ENCODE measurements at regions not wholly inside any gene's neighbourhood (a gene's known extent, or its start where the extent isn't known, plus 50 kb on each side); places are given as distances from the start of the nearest gene placed in this dataset.
"Not testable (repeated sequence)": the region's sequence is repeated elsewhere in the genome, so short reads cannot be mapped to it uniquely, and the experiment has no call there.

- TF ChIP-seq, protein P1, sequence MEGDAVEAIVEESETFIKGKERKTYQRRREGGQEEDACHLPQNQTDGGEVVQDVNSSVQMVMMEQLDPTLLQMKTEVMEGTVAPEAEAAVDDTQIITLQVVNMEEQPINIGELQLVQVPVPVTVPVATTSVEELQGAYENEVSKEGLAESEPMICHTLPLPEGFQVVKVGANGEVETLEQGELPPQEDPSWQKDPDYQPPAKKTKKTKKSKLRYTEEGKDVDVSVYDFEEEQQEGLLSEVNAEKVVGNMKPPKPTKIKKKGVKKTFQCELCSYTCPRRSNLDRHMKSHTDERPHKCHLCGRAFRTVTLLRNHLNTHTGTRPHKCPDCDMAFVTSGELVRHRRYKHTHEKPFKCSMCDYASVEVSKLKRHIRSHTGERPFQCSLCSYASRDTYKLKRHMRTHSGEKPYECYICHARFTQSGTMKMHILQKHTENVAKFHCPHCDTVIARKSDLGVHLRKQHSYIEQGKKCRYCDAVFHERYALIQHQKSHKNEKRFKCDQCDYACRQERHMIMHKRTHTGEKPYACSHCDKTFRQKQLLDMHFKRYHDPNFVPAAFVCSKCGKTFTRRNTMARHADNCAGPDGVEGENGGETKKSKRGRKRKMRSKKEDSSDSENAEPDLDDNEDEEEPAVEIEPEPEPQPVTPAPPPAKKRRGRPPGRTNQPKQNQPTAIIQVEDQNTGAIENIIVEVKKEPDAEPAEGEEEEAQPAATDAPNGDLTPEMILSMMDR (IDR thresholded peaks at IDR 0.05; ENCODE audit: unreplicated experiment), result peak; percentile 5
- DNase-seq (ENCODE audit: low spot score, unreplicated experiment); H3K4me1 Mint-ChIP-seq (ENCODE audit: low read depth); H3K27me3 Mint-ChIP-seq; H3K9me3 Mint-ChIP-seq (ENCODE audit: low read depth); H3K36me3 Mint-ChIP-seq (ENCODE audit: insufficient read depth): not testable (repeated sequence)
- Mint-ChIP-seq H3K4me3 (ENCODE audit: low read depth) (peak overlapping the region; percentile 75), H3K27ac (peak overlapping the region; percentile 88)
Observed at GRCh38 chr7:25602730-25603426, 374.6 kb upstream of the NPVF start.

GRCh38 chr7:25603427-25603740 lies 375.1 kb upstream of the NPVF start:
- H3K4me1 Mint-ChIP-seq (ENCODE audit: low read depth); H3K36me3 Mint-ChIP-seq (ENCODE audit: insufficient read depth); H3K27me3 Mint-ChIP-seq; DNase-seq (ENCODE audit: low spot score, unreplicated experiment); H3K9me3 Mint-ChIP-seq (ENCODE audit: low read depth): not testable (repeated sequence)
- Mint-ChIP-seq H3K27ac (peak overlapping the region; percentile 88), H3K4me3 (ENCODE audit: low read depth) (peak overlapping the region; percentile 75)

GRCh38 chr7:25611196-25611595 lies 382.9 kb upstream of the NPVF start:
- no peak overlapping the region for H3K27ac Mint-ChIP-seq
- no peak overlapping the region for H3K4me3 Mint-ChIP-seq (ENCODE audit: low read depth)
- no peaks in the 10 kb centered on the region for H3K27me3 Mint-ChIP-seq
- peaks cover 10% of the 10 kb centered on the region for H3K9me3 Mint-ChIP-seq (ENCODE audit: low read depth)
- H3K36me3 Mint-ChIP-seq (ENCODE audit: insufficient read depth), result peaks cover 2% of the 10 kb centered on the region
- no peak for DNase-seq (ENCODE audit: low spot score, unreplicated experiment)
- H3K4me1 Mint-ChIP-seq (ENCODE audit: low read depth), result no peaks in the 10 kb centered on the region
- TF ChIP-seq, protein P1 (IDR thresholded peaks at IDR 0.05; ENCODE audit: unreplicated experiment), result no peak

DNA sequence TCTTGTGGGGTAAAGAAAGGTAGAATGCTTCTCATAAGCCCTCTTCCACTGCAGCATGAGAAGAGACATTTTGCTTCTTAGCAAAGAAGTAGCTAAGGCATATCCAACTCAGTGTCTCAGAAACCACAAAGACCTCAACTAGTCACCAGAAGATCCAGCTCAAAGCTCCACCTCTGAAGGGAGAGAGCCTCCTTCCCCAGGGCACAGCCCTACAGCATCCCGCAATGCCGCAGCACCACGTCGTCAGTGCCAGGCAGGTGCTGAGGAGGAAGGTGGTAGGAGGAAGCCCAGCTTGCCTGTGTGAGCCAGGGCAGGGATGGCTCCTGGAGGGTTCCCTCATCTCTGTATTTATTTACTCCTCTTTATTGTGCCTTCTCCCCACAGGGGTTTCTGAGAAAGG lies 385.6 kb upstream of the NPVF start:
- Mint-ChIP-seq H3K27ac (no peak overlapping the region), H3K4me1 (ENCODE audit: low read depth) (peaks cover 7% of the 10 kb centered on the region), H3K27me3 (no peaks in the 10 kb centered on the region), H3K36me3 (ENCODE audit: insufficient read depth) (peaks cover 2% of the 10 kb centered on the region), H3K4me3 (ENCODE audit: low read depth) (no peak overlapping the region), H3K9me3 (ENCODE audit: low read depth) (peaks cover 10% of the 10 kb centered on the region)
- TF ChIP-seq, protein P1 (IDR thresholded peaks at IDR 0.05; ENCODE audit: unreplicated experiment), result no peak
- DNase-seq (ENCODE audit: low spot score, unreplicated experiment), result no peak

DNA sequence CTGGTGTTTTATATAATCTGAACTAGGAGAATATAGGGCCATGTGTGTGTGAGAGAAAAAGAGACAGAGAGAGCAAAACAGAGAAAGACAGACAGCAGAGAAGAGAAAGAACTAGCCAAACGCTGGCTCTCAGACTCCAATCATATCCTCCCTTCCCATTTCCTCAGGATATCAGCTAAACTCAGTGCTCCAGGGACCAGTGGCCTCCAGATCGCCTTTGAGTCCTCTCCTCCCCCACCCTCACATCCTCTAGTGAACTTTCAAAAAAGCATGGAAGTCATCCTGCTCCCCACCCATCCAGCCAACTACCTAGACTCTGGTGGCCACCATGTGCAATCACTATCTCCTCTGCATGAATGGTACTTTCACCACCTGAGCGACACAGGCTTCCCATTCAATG lies 386.1 kb upstream of the NPVF start:
- Mint-ChIP-seq H3K27ac (no peak overlapping the region), H3K9me3 (ENCODE audit: low read depth) (peaks cover 10% of the 10 kb centered on the region), H3K36me3 (ENCODE audit: insufficient read depth) (peaks cover 2% of the 10 kb centered on the region), H3K4me1 (ENCODE audit: low read depth) (peaks cover 7% of the 10 kb centered on the region), H3K4me3 (ENCODE audit: low read depth) (no peak overlapping the region), H3K27me3 (no peaks in the 10 kb centered on the region)
- no peak for DNase-seq (ENCODE audit: low spot score, unreplicated experiment)
- TF ChIP-seq, protein P1 (IDR thresholded peaks at IDR 0.05; ENCODE audit: unreplicated experiment), result no peak

DNA sequence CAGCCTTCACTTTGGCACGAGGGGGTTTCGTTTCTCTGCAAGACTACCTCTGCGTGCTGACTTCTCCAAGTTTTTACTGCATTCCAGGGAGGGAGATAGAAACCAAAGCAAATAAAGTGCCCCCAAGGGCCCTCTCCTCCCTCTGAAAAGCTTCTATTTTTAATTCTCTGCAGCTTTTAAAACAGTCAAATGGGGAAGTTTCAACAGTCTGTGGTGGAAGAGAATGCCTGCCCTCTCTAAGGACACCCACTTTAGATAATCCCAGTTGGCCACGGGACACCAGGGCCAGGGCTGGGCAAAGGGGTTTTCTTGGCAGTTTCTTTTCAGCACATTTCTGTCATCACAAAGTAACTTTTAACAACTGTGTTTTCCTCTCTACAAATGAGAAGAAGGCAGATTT lies 386.7 kb upstream of the NPVF start:
- Mint-ChIP-seq H3K9me3 (ENCODE audit: low read depth) (peaks cover 10% of the 10 kb centered on the region), H3K4me1 (ENCODE audit: low read depth) (peaks cover 7% of the 10 kb centered on the region), H3K36me3 (ENCODE audit: insufficient read depth) (peaks cover 2% of the 10 kb centered on the region), H3K27ac (no peak overlapping the region), H3K4me3 (ENCODE audit: low read depth) (no peak overlapping the region), H3K27me3 (no peaks in the 10 kb centered on the region)
- DNase-seq (ENCODE audit: low spot score, unreplicated experiment), result no peak
- TF ChIP-seq, protein P1 (IDR thresholded peaks at IDR 0.05; ENCODE audit: unreplicated experiment), result no peak

Data from progenitor cell of endocrine pancreas (in vitro differentiated cells).